ENCODE measurements at regions not wholly inside any gene's neighbourhood (a gene's known extent, or its start where the extent isn't known, plus 50 kb on each side); places are given as distances from the start of the nearest gene placed in this dataset.
"Not testable (repeated sequence)": the region's sequence is repeated elsewhere in the genome, so short reads cannot be mapped to it uniquely, and the experiment has no call there.

- DNase-seq (ENCODE audit: low read depth): no peak
These were observed 216.0 kb upstream of the SSTR4 start for GRCh38 chr20:22819112-22819511.

- no peak for DNase-seq (ENCODE audit: low read depth)
These were observed 215.3 kb upstream of the SSTR4 start for GRCh38 chr20:22819784-22820183.

GRCh38 chr20:22821081-22821727 lies 213.9 kb upstream of the SSTR4 start:
- DNase-seq (ENCODE audit: low read depth): no peak

GRCh38 chr20:22821796-22822195 lies 213.3 kb upstream of the SSTR4 start:
- no peak for DNase-seq (ENCODE audit: low read depth)

- DNase-seq (ENCODE audit: low read depth): no peak
These were observed 212.0 kb upstream of the SSTR4 start for GRCh38 chr20:22823119-22823518.

GRCh38 chr20:22824077-22824476 lies 211.0 kb upstream of the SSTR4 start:
- no peak for DNase-seq (ENCODE audit: low read depth)

GRCh38 chr20:22825076-22825475 lies 210.0 kb upstream of the SSTR4 start:
- no peak for DNase-seq (ENCODE audit: low read depth)

GRCh38 chr20:22825546-22825945 lies 209.6 kb upstream of the SSTR4 start:
- DNase-seq (ENCODE audit: low read depth): no peak

GRCh38 chr20:22826306-22827230 lies 208.5 kb upstream of the SSTR4 start:
- no peak for DNase-seq (ENCODE audit: low read depth)

GRCh38 chr20:22827916-22828315 lies 207.2 kb upstream of the SSTR4 start:
- no peak for DNase-seq (ENCODE audit: low read depth)

GRCh38 chr20:22829356-22829755 lies 205.8 kb upstream of the SSTR4 start:
- DNase-seq (ENCODE audit: low read depth): no peak

- no peak for DNase-seq (ENCODE audit: low read depth)
These were observed 205.0 kb upstream of the SSTR4 start for GRCh38 chr20:22830138-22830537.

GRCh38 chr20:22830715-22831114 lies 204.4 kb upstream of the SSTR4 start:
- DNase-seq (ENCODE audit: low read depth): not testable (repeated sequence)

GRCh38 chr20:22833851-22834250 lies 201.3 kb upstream of the SSTR4 start:
- DNase-seq (ENCODE audit: low read depth): no peak

- DNase-seq (ENCODE audit: low read depth): no peak
These were observed 200.4 kb upstream of the SSTR4 start for GRCh38 chr20:22834651-22835256.

GRCh38 chr20:22836211-22836610 lies 198.9 kb upstream of the SSTR4 start:
- no peak for DNase-seq (ENCODE audit: low read depth)

GRCh38 chr20:22836877-22837276 lies 198.2 kb upstream of the SSTR4 start:
- no peak for DNase-seq (ENCODE audit: low read depth)

GRCh38 chr20:22838001-22838400 lies 197.1 kb upstream of the SSTR4 start:
- no peak for DNase-seq (ENCODE audit: low read depth)

GRCh38 chr20:22841846-22842245 lies 193.3 kb upstream of the SSTR4 start:
- no peak for DNase-seq (ENCODE audit: low read depth)

- no peak for DNase-seq (ENCODE audit: low read depth)
These were observed 192.3 kb upstream of the SSTR4 start for GRCh38 chr20:22842793-22843192.

- no peak for DNase-seq (ENCODE audit: low read depth)
These were observed 190.2 kb upstream of the SSTR4 start for GRCh38 chr20:22844959-22845358.

- no peak for DNase-seq (ENCODE audit: low read depth)
These were observed 188.2 kb upstream of the SSTR4 start for GRCh38 chr20:22846863-22847262.

- DNase-seq (ENCODE audit: low read depth): no peak
These were observed 186.7 kb upstream of the SSTR4 start for GRCh38 chr20:22848364-22848763.

Measured in fibroblast of gingiva (primary cell).